ENCODE measurements at regions not wholly inside any gene's neighbourhood (a gene's known extent, or its start where the extent isn't known, plus 50 kb on each side); places are given as distances from the start of the nearest gene placed in this dataset.
"Not testable (repeated sequence)": the region's sequence is repeated elsewhere in the genome, so short reads cannot be mapped to it uniquely, and the experiment has no call there.

DNA sequence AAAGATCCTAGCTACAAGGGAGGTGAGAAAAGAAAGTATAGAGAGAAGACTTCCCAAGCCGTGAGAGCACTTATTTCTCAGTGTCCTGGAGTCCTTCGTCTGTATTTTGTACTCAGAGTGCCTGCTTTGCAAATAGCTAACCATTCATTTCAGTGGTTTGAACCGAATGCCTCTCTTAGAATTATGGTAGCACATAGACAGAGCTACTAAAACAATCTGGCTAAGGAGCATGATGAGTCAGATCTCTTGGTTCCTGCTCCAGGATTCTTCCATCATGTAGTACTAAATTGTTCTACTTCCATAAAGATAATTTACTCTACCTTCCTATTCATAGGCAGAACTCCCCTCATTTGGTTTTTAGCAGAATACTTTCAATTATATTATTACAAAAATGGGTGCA is 946.6 kb downstream of the STIM2 start:
- no peak for DNase-seq
- TF ChIP-seq, protein P1, sequence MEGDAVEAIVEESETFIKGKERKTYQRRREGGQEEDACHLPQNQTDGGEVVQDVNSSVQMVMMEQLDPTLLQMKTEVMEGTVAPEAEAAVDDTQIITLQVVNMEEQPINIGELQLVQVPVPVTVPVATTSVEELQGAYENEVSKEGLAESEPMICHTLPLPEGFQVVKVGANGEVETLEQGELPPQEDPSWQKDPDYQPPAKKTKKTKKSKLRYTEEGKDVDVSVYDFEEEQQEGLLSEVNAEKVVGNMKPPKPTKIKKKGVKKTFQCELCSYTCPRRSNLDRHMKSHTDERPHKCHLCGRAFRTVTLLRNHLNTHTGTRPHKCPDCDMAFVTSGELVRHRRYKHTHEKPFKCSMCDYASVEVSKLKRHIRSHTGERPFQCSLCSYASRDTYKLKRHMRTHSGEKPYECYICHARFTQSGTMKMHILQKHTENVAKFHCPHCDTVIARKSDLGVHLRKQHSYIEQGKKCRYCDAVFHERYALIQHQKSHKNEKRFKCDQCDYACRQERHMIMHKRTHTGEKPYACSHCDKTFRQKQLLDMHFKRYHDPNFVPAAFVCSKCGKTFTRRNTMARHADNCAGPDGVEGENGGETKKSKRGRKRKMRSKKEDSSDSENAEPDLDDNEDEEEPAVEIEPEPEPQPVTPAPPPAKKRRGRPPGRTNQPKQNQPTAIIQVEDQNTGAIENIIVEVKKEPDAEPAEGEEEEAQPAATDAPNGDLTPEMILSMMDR (IDR thresholded peaks at IDR 0.05; ENCODE audit: partially characterized antibody, unreplicated experiment): no peak
- Mint-ChIP-seq H3K27me3 (ENCODE audit: unreplicated experiment) (no peaks in the 10 kb centered on the region), H3K4me3 (ENCODE audit: unreplicated experiment) (no peak overlapping the region), H3K4me1 (ENCODE audit: low read depth, unreplicated experiment) (no peaks in the 10 kb centered on the region), H3K27ac (ENCODE audit: unreplicated experiment) (no peak overlapping the region), H3K36me3 (ENCODE audit: unreplicated experiment) (no peaks in the 10 kb centered on the region), H3K9me3 (ENCODE audit: unreplicated experiment) (no peaks in the 10 kb centered on the region)

DNA sequence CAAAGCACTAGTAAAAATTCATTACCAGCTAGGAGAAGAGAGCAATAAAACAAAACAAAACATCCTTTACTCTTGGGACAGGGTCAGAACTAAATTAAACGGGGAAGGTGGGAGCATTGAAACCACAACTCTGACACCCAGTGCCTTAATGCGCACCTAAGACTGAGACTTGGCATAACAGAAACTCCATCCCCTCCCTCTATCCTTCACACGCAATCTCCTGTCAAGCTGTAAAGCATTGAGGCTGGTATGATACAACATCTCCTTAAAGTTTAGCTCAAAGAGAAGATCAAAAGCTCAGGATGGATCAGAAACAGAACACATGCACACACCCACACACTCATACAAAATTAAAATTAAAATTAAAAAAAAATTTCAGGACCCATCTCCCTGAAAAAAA is 951.3 kb downstream of the STIM2 start:
- H3K4me1 Mint-ChIP-seq (ENCODE audit: low read depth, unreplicated experiment): no peaks in the 10 kb centered on the region
- TF ChIP-seq, protein P1 (IDR thresholded peaks at IDR 0.05; ENCODE audit: partially characterized antibody, unreplicated experiment): no peak
- no peak for DNase-seq
- H3K27me3 Mint-ChIP-seq (ENCODE audit: unreplicated experiment): no peaks in the 10 kb centered on the region
- peaks cover 2% of the 10 kb centered on the region for H3K36me3 Mint-ChIP-seq (ENCODE audit: unreplicated experiment)
- H3K4me3 Mint-ChIP-seq (ENCODE audit: unreplicated experiment): no peak overlapping the region
- H3K9me3 Mint-ChIP-seq (ENCODE audit: unreplicated experiment): peaks cover 2% of the 10 kb centered on the region
- no peak overlapping the region for H3K27ac Mint-ChIP-seq (ENCODE audit: unreplicated experiment)

- not testable (repeated sequence) for H3K36me3 Mint-ChIP-seq (ENCODE audit: unreplicated experiment); H3K4me3 Mint-ChIP-seq (ENCODE audit: unreplicated experiment); H3K27ac Mint-ChIP-seq (ENCODE audit: unreplicated experiment); H3K9me3 Mint-ChIP-seq (ENCODE audit: unreplicated experiment); H3K27me3 Mint-ChIP-seq (ENCODE audit: unreplicated experiment); DNase-seq; H3K4me1 Mint-ChIP-seq (ENCODE audit: low read depth, unreplicated experiment)
These were observed 952.6 kb downstream of the STIM2 start for GRCh38 chr4:27813226-27813625.

- not testable (repeated sequence) for H3K27me3 Mint-ChIP-seq (ENCODE audit: unreplicated experiment); H3K9me3 Mint-ChIP-seq (ENCODE audit: unreplicated experiment); H3K27ac Mint-ChIP-seq (ENCODE audit: unreplicated experiment); DNase-seq; H3K4me1 Mint-ChIP-seq (ENCODE audit: low read depth, unreplicated experiment); H3K4me3 Mint-ChIP-seq (ENCODE audit: unreplicated experiment)
- H3K36me3 Mint-ChIP-seq (ENCODE audit: unreplicated experiment): peaks cover 11% of the 10 kb centered on the region
These were observed 953.2 kb downstream of the STIM2 start for GRCh38 chr4:27813699-27814425.

- Mint-ChIP-seq H3K4me3 (ENCODE audit: unreplicated experiment) (no peak overlapping the region), H3K9me3 (ENCODE audit: unreplicated experiment) (peaks cover 5% of the 10 kb centered on the region), H3K27me3 (ENCODE audit: unreplicated experiment) (no peaks in the 10 kb centered on the region), H3K36me3 (ENCODE audit: unreplicated experiment) (peaks cover 11% of the 10 kb centered on the region), H3K27ac (ENCODE audit: unreplicated experiment) (no peak overlapping the region), H3K4me1 (ENCODE audit: low read depth, unreplicated experiment) (no peaks in the 10 kb centered on the region)
- no peak for DNase-seq
- TF ChIP-seq, protein P1 (IDR thresholded peaks at IDR 0.05; ENCODE audit: partially characterized antibody, unreplicated experiment): no peak
These were observed 958.6 kb downstream of the STIM2 start for GRCh38 chr4:27819246-27819645.

DNA sequence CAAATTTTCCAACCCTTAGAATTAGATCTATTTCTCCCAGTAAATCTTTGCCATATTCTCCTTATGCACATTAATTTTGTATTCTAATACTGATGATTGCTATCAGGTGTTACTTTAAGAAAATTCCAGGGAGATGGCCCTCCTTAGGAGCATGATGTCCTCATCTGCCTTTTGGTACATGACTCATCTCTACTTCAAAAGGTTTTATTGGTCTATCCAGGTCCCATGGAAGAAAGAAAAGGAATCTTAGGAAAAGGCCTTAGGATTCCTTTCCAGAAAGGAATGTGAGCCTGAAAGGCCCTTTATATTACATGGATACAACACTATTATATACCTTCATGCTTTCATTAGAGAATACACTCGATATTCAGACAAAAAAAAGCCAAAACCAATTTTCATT is 968.2 kb downstream of the STIM2 start:
- H3K4me3 Mint-ChIP-seq (ENCODE audit: unreplicated experiment): no peak overlapping the region
- no peaks in the 10 kb centered on the region for H3K4me1 Mint-ChIP-seq (ENCODE audit: low read depth, unreplicated experiment)
- no peak for DNase-seq
- no peaks in the 10 kb centered on the region for H3K9me3 Mint-ChIP-seq (ENCODE audit: unreplicated experiment)
- H3K27me3 Mint-ChIP-seq (ENCODE audit: unreplicated experiment): no peaks in the 10 kb centered on the region
- no peaks in the 10 kb centered on the region for H3K36me3 Mint-ChIP-seq (ENCODE audit: unreplicated experiment)
- H3K27ac Mint-ChIP-seq (ENCODE audit: unreplicated experiment): no peak overlapping the region
- TF ChIP-seq, protein P1 (IDR thresholded peaks at IDR 0.05; ENCODE audit: partially characterized antibody, unreplicated experiment): no peak

Measured in glutamatergic neuron (in vitro differentiated cells).